Right atrium auricular region (tissue), 2 donors: ENCODE measurements at regions not wholly inside any gene's neighbourhood (a gene's known extent, or its start where the extent isn't known, plus 50 kb on each side); places are given as distances from the start of the nearest gene placed in this dataset.

ENCODE experiments used
- DNase-seq: peaks from one replicate; pipeline ENCODE4 v3.0.0-alpha.2; 2019; ENCODE audit warnings: low spot score
- H3K27ac ChIP-seq, 2 donors: fragments of 200-600 bp; sonication (generic); 1 replicate in 1 of 2; 2 replicates in 1 of 2; pipeline ENCODE4 v1.5.1; 2016 to 2019
- H3K27me3 ChIP-seq, 2 donors: fragments of 200-600 bp; sonication (generic); one replicate each; pipeline versions ENCODE4 v1.5.1 to v1.6.0; 2017 to 2019
- H3K36me3 ChIP-seq: fragments of 200-600 bp; sonication (generic); one replicate; pipeline ENCODE4 v1.5.1; 2016
- H3K4me1 ChIP-seq, 2 donors: fragments of 200-600 bp; sonication (generic); one replicate each; pipeline versions ENCODE4 v1.5.1 to v1.6.0; 2017 to 2019
- H3K4me3 ChIP-seq, 2 donors: fragments of 200-600 bp; sonication (generic); 1 replicate in 1 of 2; 2 replicates in 1 of 2; pipeline ENCODE4 v1.5.1; 2017 to 2019; ENCODE audit warnings: mild to moderate bottlenecking in 1 of 2, moderate library complexity in 1 of 2
- H3K9me3 ChIP-seq, 2 donors: fragments of 200-600 bp; sonication (generic); one replicate each; pipeline ENCODE4 v1.5.1; 2019
- TF ChIP-seq, protein P1 (sequence below), 2 donors: fragments of 200-600 bp; sonication (generic); IDR thresholded peaks; one replicate each; pipeline ENCODE4 v1.5.1; 2019; ENCODE audit warnings: antibody characterized with exemption in 2 of 2

DNA sequence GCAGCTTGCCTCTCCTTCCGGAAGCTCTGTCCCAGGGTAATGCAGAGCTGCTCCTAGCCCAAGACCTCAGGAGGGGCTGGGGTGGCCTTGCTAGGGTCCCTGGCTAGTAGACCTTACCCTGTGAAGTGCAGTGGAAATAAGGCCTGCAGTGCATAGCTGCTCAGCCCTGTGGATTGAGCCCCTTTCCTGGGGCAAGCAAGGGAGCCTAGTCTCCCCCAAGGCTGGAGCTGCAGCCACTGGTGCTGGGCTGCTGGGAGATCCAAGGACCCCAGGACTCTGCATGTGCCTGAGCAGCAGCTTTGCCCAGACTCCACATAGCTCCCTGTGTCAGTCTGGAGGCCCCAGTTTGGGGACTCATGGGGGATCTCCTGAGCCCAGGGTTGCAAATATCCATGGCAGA lies 57.9 kb downstream of the FANCF start:
- Histone ChIP-seq H3K27me3 (no peaks in the 10 kb centered on the region), H3K9me3 (no peaks in the 10 kb centered on the region), H3K36me3 (no peaks in the 10 kb centered on the region), H3K27ac (no peak overlapping the region), H3K4me1 (no peaks in the 10 kb centered on the region), H3K4me3 (no peak overlapping the region)
- DNase-seq: no peak
- TF ChIP-seq, protein P1, sequence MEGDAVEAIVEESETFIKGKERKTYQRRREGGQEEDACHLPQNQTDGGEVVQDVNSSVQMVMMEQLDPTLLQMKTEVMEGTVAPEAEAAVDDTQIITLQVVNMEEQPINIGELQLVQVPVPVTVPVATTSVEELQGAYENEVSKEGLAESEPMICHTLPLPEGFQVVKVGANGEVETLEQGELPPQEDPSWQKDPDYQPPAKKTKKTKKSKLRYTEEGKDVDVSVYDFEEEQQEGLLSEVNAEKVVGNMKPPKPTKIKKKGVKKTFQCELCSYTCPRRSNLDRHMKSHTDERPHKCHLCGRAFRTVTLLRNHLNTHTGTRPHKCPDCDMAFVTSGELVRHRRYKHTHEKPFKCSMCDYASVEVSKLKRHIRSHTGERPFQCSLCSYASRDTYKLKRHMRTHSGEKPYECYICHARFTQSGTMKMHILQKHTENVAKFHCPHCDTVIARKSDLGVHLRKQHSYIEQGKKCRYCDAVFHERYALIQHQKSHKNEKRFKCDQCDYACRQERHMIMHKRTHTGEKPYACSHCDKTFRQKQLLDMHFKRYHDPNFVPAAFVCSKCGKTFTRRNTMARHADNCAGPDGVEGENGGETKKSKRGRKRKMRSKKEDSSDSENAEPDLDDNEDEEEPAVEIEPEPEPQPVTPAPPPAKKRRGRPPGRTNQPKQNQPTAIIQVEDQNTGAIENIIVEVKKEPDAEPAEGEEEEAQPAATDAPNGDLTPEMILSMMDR (IDR thresholded peaks at IDR 0.05): no peak

DNA sequence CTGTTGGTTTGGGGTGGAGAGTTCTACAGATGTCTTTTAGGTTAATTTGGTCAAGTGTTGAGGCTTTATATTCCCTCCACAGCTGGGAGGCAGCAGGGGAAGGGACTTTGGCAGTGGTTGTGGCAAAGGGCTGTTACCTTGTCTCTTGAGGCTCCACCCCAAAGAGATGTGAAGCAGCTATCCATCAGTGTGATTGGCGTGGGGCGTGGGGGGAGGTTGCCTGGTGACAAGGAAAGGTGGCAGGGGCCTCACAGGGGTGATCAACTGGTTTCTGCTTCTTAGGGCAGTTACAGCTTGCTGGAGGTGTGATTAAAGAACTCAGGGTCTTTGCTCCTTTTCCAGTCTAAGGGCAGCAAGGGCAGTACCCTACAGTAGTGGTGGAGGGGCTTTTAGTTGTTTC lies 59.3 kb downstream of the FANCF start:
- Histone ChIP-seq H3K4me3 (no peak overlapping the region), H3K27me3 (no peaks in the 10 kb centered on the region), H3K4me1 (no peaks in the 10 kb centered on the region), H3K36me3 (no peaks in the 10 kb centered on the region), H3K9me3 (no peaks in the 10 kb centered on the region), H3K27ac (no peak overlapping the region)
- TF ChIP-seq, protein P1 (IDR thresholded peaks at IDR 0.05): no peak
- no peak for DNase-seq

DNA sequence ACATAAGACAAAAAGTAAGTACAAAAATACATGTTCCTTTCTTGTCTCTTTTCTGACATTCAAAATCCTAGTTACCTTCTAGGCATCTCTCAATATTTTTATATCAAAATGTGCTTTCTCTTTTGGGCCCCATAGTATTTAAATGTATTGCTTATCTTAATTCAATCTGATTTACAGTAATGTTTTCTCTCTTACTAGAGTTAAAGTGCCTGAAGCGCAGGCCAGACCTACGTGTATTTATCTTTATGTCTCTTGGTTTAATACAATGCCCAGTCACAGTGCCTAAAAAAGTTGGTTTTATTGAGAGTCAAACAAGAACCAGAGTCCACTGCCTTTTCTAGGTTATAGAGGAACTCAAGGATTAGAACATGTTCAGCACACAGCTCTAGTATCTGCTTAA lies 64.3 kb downstream of the FANCF start:
- Histone ChIP-seq H3K27ac (no peak overlapping the region), H3K4me1 (no peaks in the 10 kb centered on the region), H3K36me3 (no peaks in the 10 kb centered on the region), H3K9me3 (no peaks in the 10 kb centered on the region), H3K4me3 (no peak overlapping the region), H3K27me3 (no peaks in the 10 kb centered on the region)
- TF ChIP-seq, protein P1 (IDR thresholded peaks at IDR 0.05): no peak
- no peak for DNase-seq

DNA sequence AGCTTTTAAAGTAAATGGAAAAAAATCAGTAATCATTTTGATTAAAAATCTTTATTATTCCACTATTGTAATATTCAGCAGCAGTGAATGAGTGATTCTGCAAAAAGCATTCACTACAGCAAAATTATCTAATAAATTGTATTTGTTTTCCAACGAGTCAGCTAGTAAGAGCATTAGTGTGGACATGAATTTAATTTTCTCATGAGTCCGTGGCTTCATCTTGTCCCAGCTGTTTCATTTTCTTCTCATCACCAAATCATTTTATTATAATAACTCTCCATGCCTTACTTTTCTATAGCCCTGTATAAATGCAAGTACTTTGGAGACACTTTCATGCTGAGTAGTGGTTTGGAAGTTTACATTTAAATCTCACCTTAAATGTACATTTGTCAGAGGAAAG lies 66.2 kb downstream of the FANCF start:
- Histone ChIP-seq H3K4me1 (no peaks in the 10 kb centered on the region), H3K27me3 (no peaks in the 10 kb centered on the region), H3K4me3 (no peak overlapping the region), H3K36me3 (no peaks in the 10 kb centered on the region), H3K27ac (no peak overlapping the region), H3K9me3 (no peaks in the 10 kb centered on the region)
- TF ChIP-seq, protein P1 (IDR thresholded peaks at IDR 0.05): no peak
- DNase-seq: no peak

DNA sequence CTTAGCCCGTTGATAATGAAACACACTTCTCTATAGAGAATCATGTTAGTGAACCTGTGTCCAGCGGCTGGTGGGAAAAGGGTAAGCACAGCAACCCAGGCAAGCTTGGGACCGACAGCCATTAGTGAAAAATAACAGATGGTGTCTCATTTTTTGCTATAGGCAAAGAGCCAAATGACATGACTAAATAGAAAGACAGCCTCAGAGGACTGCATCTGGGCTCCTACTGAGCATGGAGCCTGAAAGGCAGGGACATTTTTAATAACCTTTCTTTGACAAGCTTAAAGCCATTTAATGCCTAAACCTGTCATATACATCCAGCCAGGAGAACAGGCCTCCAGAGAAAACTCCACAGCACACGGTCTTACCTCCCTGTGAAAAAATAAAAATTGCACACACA lies 67.0 kb downstream of the FANCF start:
- no peak for DNase-seq
- H3K27ac ChIP-seq: no peak overlapping the region
- no peaks in the 10 kb centered on the region for H3K36me3 ChIP-seq
- TF ChIP-seq, protein P1 (IDR thresholded peaks at IDR 0.05): no peak
- no peaks in the 10 kb centered on the region for H3K9me3 ChIP-seq
- no peaks in the 10 kb centered on the region for H3K27me3 ChIP-seq
- no peaks in the 10 kb centered on the region for H3K4me1 ChIP-seq
- no peak overlapping the region for H3K4me3 ChIP-seq

DNA sequence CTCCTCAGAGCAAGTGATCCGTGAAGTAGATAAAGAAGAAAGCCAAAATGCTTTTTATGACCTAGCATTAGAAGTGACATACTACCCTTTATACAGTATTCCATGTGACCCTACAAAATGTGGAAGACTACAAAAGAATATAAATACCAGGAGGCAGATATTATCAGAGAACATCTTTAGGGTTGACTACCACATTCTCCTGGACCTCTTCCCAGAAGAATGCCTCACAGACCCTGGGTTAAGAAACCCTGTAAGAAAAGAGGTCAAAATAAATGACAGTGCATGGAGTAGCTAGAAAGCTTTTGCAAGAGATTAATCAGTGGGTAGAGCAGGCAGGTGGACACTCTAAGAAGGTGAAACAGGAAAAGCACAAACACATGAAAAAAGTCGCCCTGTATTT lies 69.2 kb downstream of the FANCF start:
- no peaks in the 10 kb centered on the region for H3K4me1 ChIP-seq
- H3K9me3 ChIP-seq: no peaks in the 10 kb centered on the region
- H3K36me3 ChIP-seq: no peaks in the 10 kb centered on the region
- no peak overlapping the region for H3K27ac ChIP-seq
- H3K4me3 ChIP-seq: no peak overlapping the region
- no peak for DNase-seq
- H3K27me3 ChIP-seq: no peaks in the 10 kb centered on the region
- TF ChIP-seq, protein P1 (IDR thresholded peaks at IDR 0.05): no peak
